ENCODE measurements at regions not wholly inside any gene's neighbourhood (a gene's known extent, or its start where the extent isn't known, plus 50 kb on each side); places are given as distances from the start of the nearest gene placed in this dataset.

GRCh38 chr12:89779090-89779489, 70.5 kb upstream of the ATP2B1 start:
- Mint-ChIP-seq H3K4me3 (no peak overlapping the region), H3K4me1 (no peaks in the 10 kb centered on the region), H3K27ac (ENCODE audit: unreplicated experiment) (no peak overlapping the region), H3K9me3 (peaks cover 8% of the 10 kb centered on the region), H3K36me3 (ENCODE audit: low read depth) (no peaks in the 10 kb centered on the region), H3K27me3 (ENCODE audit: low read depth) (no peaks in the 10 kb centered on the region)
- no peak for TF ChIP-seq CTCF (conservative IDR thresholded peaks at IDR 0.05)
- DNase-seq (ENCODE audit: low read depth, low spot score): no peak

GRCh38 chr12:89777733-89778379, 69.2 kb upstream of the ATP2B1 start:
- H3K4me3 Mint-ChIP-seq: no peak overlapping the region
- H3K27me3 Mint-ChIP-seq (ENCODE audit: low read depth): no peaks in the 10 kb centered on the region
- peaks cover 5% of the 10 kb centered on the region for H3K9me3 Mint-ChIP-seq
- no peak for DNase-seq (ENCODE audit: low read depth, low spot score)
- no peak for TF ChIP-seq CTCF (conservative IDR thresholded peaks at IDR 0.05)
- H3K27ac Mint-ChIP-seq (ENCODE audit: unreplicated experiment): no peak overlapping the region
- no peaks in the 10 kb centered on the region for H3K4me1 Mint-ChIP-seq
- no peaks in the 10 kb centered on the region for H3K36me3 Mint-ChIP-seq (ENCODE audit: low read depth)

DNA sequence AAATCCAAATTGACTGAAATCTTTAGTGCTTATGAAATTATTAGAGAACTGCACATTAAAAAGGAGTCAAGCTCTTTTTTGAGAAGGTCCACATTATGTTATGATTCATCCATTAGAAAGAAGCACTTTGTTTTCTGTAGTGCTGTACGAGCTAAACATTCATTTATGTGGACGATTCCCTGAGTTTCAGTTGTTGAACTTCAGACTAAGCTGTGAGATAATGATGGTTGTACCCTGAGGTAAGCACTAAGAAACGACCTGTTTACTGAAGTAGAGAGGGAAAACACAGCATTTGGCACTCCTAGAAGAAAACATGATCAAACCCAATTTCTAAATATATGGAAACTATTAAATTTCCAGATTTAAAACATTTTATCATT, 67.3 kb upstream of the ATP2B1 start:
- no peak for DNase-seq (ENCODE audit: low read depth, low spot score)
- no peaks in the 10 kb centered on the region for H3K4me1 Mint-ChIP-seq
- peaks cover 5% of the 10 kb centered on the region for H3K9me3 Mint-ChIP-seq
- H3K27ac Mint-ChIP-seq (ENCODE audit: unreplicated experiment): no peak overlapping the region
- no peaks in the 10 kb centered on the region for H3K36me3 Mint-ChIP-seq (ENCODE audit: low read depth)
- TF ChIP-seq CTCF (conservative IDR thresholded peaks at IDR 0.05): no peak
- no peak overlapping the region for H3K4me3 Mint-ChIP-seq
- H3K27me3 Mint-ChIP-seq (ENCODE audit: low read depth): no peaks in the 10 kb centered on the region

GRCh38 chr12:89775063-89775985, 66.7 kb upstream of the ATP2B1 start:
- Mint-ChIP-seq H3K4me3 (no peak overlapping the region), H3K9me3 (peaks cover 5% of the 10 kb centered on the region), H3K36me3 (ENCODE audit: low read depth) (no peaks in the 10 kb centered on the region), H3K4me1 (no peaks in the 10 kb centered on the region), H3K27me3 (ENCODE audit: low read depth) (no peaks in the 10 kb centered on the region), H3K27ac (ENCODE audit: unreplicated experiment) (no peak overlapping the region)
- TF ChIP-seq CTCF (conservative IDR thresholded peaks at IDR 0.05): no peak
- DNase-seq (ENCODE audit: low read depth, low spot score): no peak

GRCh38 chr12:89774645-89775044, 66.0 kb upstream of the ATP2B1 start:
- Mint-ChIP-seq H3K27me3 (ENCODE audit: low read depth) (no peaks in the 10 kb centered on the region), H3K9me3 (peaks cover 5% of the 10 kb centered on the region), H3K27ac (ENCODE audit: unreplicated experiment) (no peak overlapping the region), H3K4me3 (no peak overlapping the region), H3K4me1 (no peaks in the 10 kb centered on the region), H3K36me3 (ENCODE audit: low read depth) (no peaks in the 10 kb centered on the region)
- TF ChIP-seq CTCF (conservative IDR thresholded peaks at IDR 0.05): no peak
- no peak for DNase-seq (ENCODE audit: low read depth, low spot score)
